GM06990 (cell line): ENCODE measurements at regions not wholly inside any gene's neighbourhood (a gene's known extent, or its start where the extent isn't known, plus 50 kb on each side); places are given as distances from the start of the nearest gene placed in this dataset.

Source experiments
- DNase-seq: peaks from one replicate; pipeline ENCODE4 v3.0.0-alpha.2; 2011; ENCODE audit not compliant: insufficient read length; ENCODE audit errors: extremely low read depth
- H3K27me3 ChIP-seq: replicated peaks from 2 replicates; pipeline ENCODE4 v1.6.0; 2011; ENCODE audit warnings: low read length; ENCODE audit not compliant: control insufficient read depth, insufficient read depth
- H3K36me3 ChIP-seq: 2 replicates; pipeline ENCODE4 v1.5.1; 2011; ENCODE audit warnings: low read length; ENCODE audit not compliant: control insufficient read depth, insufficient read depth
- H3K4me3 ChIP-seq: replicated peaks from 2 replicates; pipeline ENCODE4 v1.5.1; 2011; ENCODE audit warnings: low read depth, mild to moderate bottlenecking, control low read depth, low read length
- CTCF ChIP-seq: IDR thresholded peaks from 2 replicates; pipeline ENCODE4 v1.5.1; 2011; ENCODE audit warnings: low read length, control low read depth, mild to moderate bottlenecking, inconsistent platforms; ENCODE audit not compliant: insufficient read depth, poor library complexity, severe bottlenecking

GRCh38 chr4:115660465-115660864, 547.0 kb upstream of the NDST4 start:
- H3K4me3 ChIP-seq: no peak overlapping the region
- DNase-seq: no peak
- no peak for TF ChIP-seq CTCF
- no peaks in the 10 kb centered on the region for H3K27me3 ChIP-seq
- H3K36me3 ChIP-seq: no peaks in the 10 kb centered on the region

- TF ChIP-seq CTCF: no peak
- H3K27me3 ChIP-seq: no peaks in the 10 kb centered on the region
- H3K4me3 ChIP-seq: no peak overlapping the region
- H3K36me3 ChIP-seq: no peaks in the 10 kb centered on the region
- no peak for DNase-seq
Observed at GRCh38 chr4:115657991-115658650, 544.7 kb upstream of the NDST4 start.

GRCh38 chr4:115655626-115656025, 542.2 kb upstream of the NDST4 start:
- no peaks in the 10 kb centered on the region for H3K27me3 ChIP-seq

GRCh38 chr4:115648786-115649185, 535.4 kb upstream of the NDST4 start:
- no peak overlapping the region for H3K4me3 ChIP-seq
- DNase-seq: no peak
- TF ChIP-seq CTCF: no peak
- H3K36me3 ChIP-seq: no peaks in the 10 kb centered on the region
- H3K27me3 ChIP-seq: no peaks in the 10 kb centered on the region

More at GRCh38 chr4:115655626-115656025, 542.2 kb upstream of the NDST4 start:
- TF ChIP-seq CTCF: no peak
- Histone ChIP-seq H3K36me3 (no peaks in the 10 kb centered on the region), H3K4me3 (no peak overlapping the region)
- no peak for DNase-seq

GRCh38 chr4:115629270-115629669, 515.9 kb upstream of the NDST4 start:
- H3K36me3 ChIP-seq: no peaks in the 10 kb centered on the region
- no peaks in the 10 kb centered on the region for H3K27me3 ChIP-seq
- TF ChIP-seq CTCF: no peak
- no peak overlapping the region for H3K4me3 ChIP-seq
- DNase-seq: no peak

GRCh38 chr4:115609631-115610030, 496.2 kb upstream of the NDST4 start:
- no peak for TF ChIP-seq CTCF
- no peak for DNase-seq
- Histone ChIP-seq H3K36me3 (no peaks in the 10 kb centered on the region), H3K4me3 (no peak overlapping the region), H3K27me3 (no peaks in the 10 kb centered on the region)
